ENCODE measurements at regions not wholly inside any gene's neighbourhood (a gene's known extent, or its start where the extent isn't known, plus 50 kb on each side); places are given as distances from the start of the nearest gene placed in this dataset.

GRCh38 chr15:87792250-87793040 is 464.1 kb downstream of the NTRK3 start:
- Histone ChIP-seq H3K36me3 (no peaks in the 10 kb centered on the region), H3K27ac (no peak overlapping the region), H3K27me3 (no peaks in the 10 kb centered on the region), H3K4me3 (no peak overlapping the region), H3K9me3 (no peaks in the 10 kb centered on the region), H3K4me1 (no peaks in the 10 kb centered on the region)
- TF ChIP-seq CTCF (IDR thresholded peaks at IDR 0.05): no peak
- no peak for DNase-seq (ENCODE audit: low spot score in 2 of 2)
- intact Hi-C loops (cut with DNase I): no loop called here

GRCh38 chr15:87781959-87782625 is 474.4 kb downstream of the NTRK3 start:
- Histone ChIP-seq H3K27me3 (no peaks in the 10 kb centered on the region), H3K27ac (no peak overlapping the region), H3K4me1 (no peaks in the 10 kb centered on the region), H3K4me3 (no peak overlapping the region), H3K36me3 (no peaks in the 10 kb centered on the region), H3K9me3 (no peaks in the 10 kb centered on the region)
- intact Hi-C loops (cut with DNase I): no loop called here
- DNase-seq (ENCODE audit: low spot score in 2 of 2): no peak
- no peak for TF ChIP-seq CTCF (IDR thresholded peaks at IDR 0.05)

- intact Hi-C loops (cut with DNase I): no loop called here
- Histone ChIP-seq H3K4me3 (no peak overlapping the region), H3K36me3 (no peaks in the 10 kb centered on the region), H3K4me1 (no peaks in the 10 kb centered on the region), H3K9me3 (no peaks in the 10 kb centered on the region), H3K27ac (no peak overlapping the region), H3K27me3 (no peaks in the 10 kb centered on the region)
- TF ChIP-seq CTCF (IDR thresholded peaks at IDR 0.05): no peak
- DNase-seq (ENCODE audit: low spot score in 2 of 2): no peak
Observed at GRCh38 chr15:87779746-87780145, 476.8 kb downstream of the NTRK3 start.

- intact Hi-C loops (cut with DNase I): no loop called here
- no peaks in the 10 kb centered on the region for H3K9me3 ChIP-seq
- H3K27me3 ChIP-seq: no peaks in the 10 kb centered on the region
- no peak overlapping the region for H3K27ac ChIP-seq
- H3K4me3 ChIP-seq: no peak overlapping the region
- H3K4me1 ChIP-seq: no peaks in the 10 kb centered on the region
- TF ChIP-seq CTCF (IDR thresholded peaks at IDR 0.05): no peak
- no peaks in the 10 kb centered on the region for H3K36me3 ChIP-seq
- DNase-seq (ENCODE audit: low spot score in 2 of 2): no peak
Observed at GRCh38 chr15:87778358-87778757, 478.2 kb downstream of the NTRK3 start.

- TF ChIP-seq CTCF (IDR thresholded peaks at IDR 0.05): no peak
- no peaks in the 10 kb centered on the region for H3K36me3 ChIP-seq
- H3K4me1 ChIP-seq: no peaks in the 10 kb centered on the region
- no peaks in the 10 kb centered on the region for H3K9me3 ChIP-seq
- H3K27me3 ChIP-seq: no peaks in the 10 kb centered on the region
- intact Hi-C loops (cut with DNase I): no loop called here
- no peak overlapping the region for H3K27ac ChIP-seq
- no peak for DNase-seq (ENCODE audit: low spot score in 2 of 2)
- no peak overlapping the region for H3K4me3 ChIP-seq
Observed at GRCh38 chr15:87777054-87777561, 479.4 kb downstream of the NTRK3 start.

Data from ascending aorta (tissue), 2 donors.